ENCODE measurements at regions not wholly inside any gene's neighbourhood (a gene's known extent, or its start where the extent isn't known, plus 50 kb on each side); places are given as distances from the start of the nearest gene placed in this dataset.

GRCh38 chr20:51306521-51307358 lies 235.8 kb downstream of the NFATC2 start:
- no peak overlapping the region for H3K27ac ChIP-seq
- DNase-seq (ENCODE audit: low read depth, low spot score) = no peak

- no peak for DNase-seq (ENCODE audit: low read depth, low spot score)
- no peak overlapping the region for H3K27ac ChIP-seq
These were observed 236.4 kb downstream of the NFATC2 start for GRCh38 chr20:51306081-51306480.

GRCh38 chr20:51305316-51306052 lies 237.0 kb downstream of the NFATC2 start:
- no peak for DNase-seq (ENCODE audit: low read depth, low spot score)
- no peak overlapping the region for H3K27ac ChIP-seq

GRCh38 chr20:51303731-51304670 lies 238.5 kb downstream of the NFATC2 start:
- peak overlapping the region; percentile 25 for H3K27ac ChIP-seq
- no peak for DNase-seq (ENCODE audit: low read depth, low spot score)

GRCh38 chr20:51301026-51301425 lies 241.5 kb downstream of the NFATC2 start:
- no peak for DNase-seq (ENCODE audit: low read depth, low spot score)
- H3K27ac ChIP-seq = no peak overlapping the region

GRCh38 chr20:51300104-51300503 lies 242.4 kb downstream of the NFATC2 start:
- no peak for DNase-seq (ENCODE audit: low read depth, low spot score)
- no peak overlapping the region for H3K27ac ChIP-seq

- H3K27ac ChIP-seq = no peak overlapping the region
- no peak for DNase-seq (ENCODE audit: low read depth, low spot score)
These were observed 243.1 kb downstream of the NFATC2 start for GRCh38 chr20:51299413-51299812.

GRCh38 chr20:51298141-51298749 lies 244.3 kb downstream of the NFATC2 start:
- H3K27ac ChIP-seq = no peak overlapping the region
- DNase-seq (ENCODE audit: low read depth, low spot score) = no peak

GRCh38 chr20:51287628-51288413 lies 254.7 kb downstream of the NFATC2 start:
- H3K27ac ChIP-seq = no peak overlapping the region
- no peak for DNase-seq (ENCODE audit: low read depth, low spot score)

- H3K27ac ChIP-seq = no peak overlapping the region
- no peak for DNase-seq (ENCODE audit: low read depth, low spot score)
These were observed 255.8 kb downstream of the NFATC2 start for GRCh38 chr20:51286758-51287157.

GRCh38 chr20:51285684-51286083 lies 256.8 kb downstream of the NFATC2 start:
- H3K27ac ChIP-seq = no peak overlapping the region
- no peak for DNase-seq (ENCODE audit: low read depth, low spot score)

GRCh38 chr20:51284871-51285270 lies 257.6 kb downstream of the NFATC2 start:
- no peak for DNase-seq (ENCODE audit: low read depth, low spot score)
- H3K27ac ChIP-seq = no peak overlapping the region

GRCh38 chr20:51284176-51284575 lies 258.3 kb downstream of the NFATC2 start:
- no peak overlapping the region for H3K27ac ChIP-seq
- no peak for DNase-seq (ENCODE audit: low read depth, low spot score)

GRCh38 chr20:51281521-51281920 lies 258.6 kb upstream of the KCNG1 start:
- no peak for DNase-seq (ENCODE audit: low read depth, low spot score)
- no peak overlapping the region for H3K27ac ChIP-seq

GRCh38 chr20:51280047-51280446 lies 257.1 kb upstream of the KCNG1 start:
- no peak overlapping the region for H3K27ac ChIP-seq
- DNase-seq (ENCODE audit: low read depth, low spot score) = no peak

GRCh38 chr20:51277961-51278360 lies 255.1 kb upstream of the KCNG1 start:
- no peak for DNase-seq (ENCODE audit: low read depth, low spot score)
- no peak overlapping the region for H3K27ac ChIP-seq

- H3K27ac ChIP-seq = no peak overlapping the region
- DNase-seq (ENCODE audit: low read depth, low spot score) = no peak
These were observed 253.4 kb upstream of the KCNG1 start for GRCh38 chr20:51276296-51276695.

GRCh38 chr20:51275826-51276225 lies 252.9 kb upstream of the KCNG1 start:
- no peak for DNase-seq (ENCODE audit: low read depth, low spot score)
- H3K27ac ChIP-seq = no peak overlapping the region

- no peak overlapping the region for H3K27ac ChIP-seq
- DNase-seq (ENCODE audit: low read depth, low spot score) = no peak
These were observed 252.3 kb upstream of the KCNG1 start for GRCh38 chr20:51275181-51275580.
